WERI-Rb-1 (cell line): ENCODE measurements at regions not wholly inside any gene's neighbourhood (a gene's known extent, or its start where the extent isn't known, plus 50 kb on each side); places are given as distances from the start of the nearest gene placed in this dataset.

Experiments
- DNase-seq: peaks from one replicate; pipeline ENCODE4 v3.0.0-alpha.2; 2020
- H3K27ac ChIP-seq: fragments of 250-450 bp; sonication (Bioruptor Pico); 2 replicates; pipeline ENCODE4 v1.5.1; 2020; ENCODE audit warnings: mild to moderate bottlenecking, moderate library complexity
- H3K27me3 ChIP-seq: fragments of 250-450 bp; sonication (Bioruptor Pico); 2 replicates; pipeline ENCODE4 v1.5.1; 2021; ENCODE audit warnings: mild to moderate bottlenecking, low read depth, moderate library complexity; ENCODE audit not compliant: insufficient read depth, severe bottlenecking
- H3K36me3 ChIP-seq: fragments of 250-450 bp; sonication (Bioruptor Pico); 2 replicates; pipeline ENCODE4 v1.5.1; 2020; ENCODE audit warnings: mild to moderate bottlenecking, moderate library complexity
- H3K4me3 ChIP-seq: 2 replicates; pipeline ENCODE4 v1.5.1; 2011; ENCODE audit warnings: low read depth, mild to moderate bottlenecking, control low read depth, low read length
- H3K9me3 ChIP-seq: fragments of 250-450 bp; sonication (Bioruptor Pico); 2 replicates; pipeline ENCODE4 v1.5.1; 2021; ENCODE audit warnings: mild to moderate bottlenecking, moderate library complexity; ENCODE audit not compliant: severe bottlenecking
- CTCF ChIP-seq: IDR thresholded peaks from 2 replicates; pipeline ENCODE4 v1.5.1; 2011; ENCODE audit warnings: low read depth, mild to moderate bottlenecking, control low read depth, inconsistent platforms, low read length

- H3K36me3 ChIP-seq = no peaks in the 10 kb centered on the region
- TF ChIP-seq CTCF = no peak
- no peaks in the 10 kb centered on the region for H3K9me3 ChIP-seq
- H3K27me3 ChIP-seq = no peaks in the 10 kb centered on the region
- no peak for DNase-seq
- H3K4me3 ChIP-seq = no peak overlapping the region
- no peak overlapping the region for H3K27ac ChIP-seq
Measured at GRCh38 chr14:89574420-89574819, 157.4 kb upstream of the FOXN3 start.

GRCh38 chr14:89573399-89573657 lies 156.3 kb upstream of the FOXN3 start:
- no peak for TF ChIP-seq CTCF
- Histone ChIP-seq H3K9me3 (no peaks in the 10 kb centered on the region), H3K27me3 (no peaks in the 10 kb centered on the region), H3K4me3 (no peak overlapping the region), H3K36me3 (no peaks in the 10 kb centered on the region), H3K27ac (no peak overlapping the region)
- DNase-seq = no peak

- Histone ChIP-seq H3K4me3 (no peak overlapping the region), H3K36me3 (no peaks in the 10 kb centered on the region), H3K27me3 (no peaks in the 10 kb centered on the region), H3K27ac (no peak overlapping the region), H3K9me3 (no peaks in the 10 kb centered on the region)
- no peak for TF ChIP-seq CTCF
- DNase-seq = no peak
Measured at GRCh38 chr14:89572596-89573398, 155.8 kb upstream of the FOXN3 start.

- Histone ChIP-seq H3K9me3 (no peaks in the 10 kb centered on the region), H3K4me3 (no peak overlapping the region), H3K27me3 (no peaks in the 10 kb centered on the region), H3K27ac (no peak overlapping the region), H3K36me3 (no peaks in the 10 kb centered on the region)
- DNase-seq = no peak
- TF ChIP-seq CTCF = no peak
Measured at GRCh38 chr14:89571491-89571890, 154.5 kb upstream of the FOXN3 start.

GRCh38 chr14:89566644-89567415 lies 149.8 kb upstream of the FOXN3 start:
- H3K9me3 ChIP-seq = no peaks in the 10 kb centered on the region
- no peak overlapping the region for H3K27ac ChIP-seq
- no peak for TF ChIP-seq CTCF
- no peak overlapping the region for H3K4me3 ChIP-seq
- H3K27me3 ChIP-seq = no peaks in the 10 kb centered on the region
- no peaks in the 10 kb centered on the region for H3K36me3 ChIP-seq
- no peak for DNase-seq
